ENCODE measurements at regions not wholly inside any gene's neighbourhood (a gene's known extent, or its start where the extent isn't known, plus 50 kb on each side); places are given as distances from the start of the nearest gene placed in this dataset.

DNA sequence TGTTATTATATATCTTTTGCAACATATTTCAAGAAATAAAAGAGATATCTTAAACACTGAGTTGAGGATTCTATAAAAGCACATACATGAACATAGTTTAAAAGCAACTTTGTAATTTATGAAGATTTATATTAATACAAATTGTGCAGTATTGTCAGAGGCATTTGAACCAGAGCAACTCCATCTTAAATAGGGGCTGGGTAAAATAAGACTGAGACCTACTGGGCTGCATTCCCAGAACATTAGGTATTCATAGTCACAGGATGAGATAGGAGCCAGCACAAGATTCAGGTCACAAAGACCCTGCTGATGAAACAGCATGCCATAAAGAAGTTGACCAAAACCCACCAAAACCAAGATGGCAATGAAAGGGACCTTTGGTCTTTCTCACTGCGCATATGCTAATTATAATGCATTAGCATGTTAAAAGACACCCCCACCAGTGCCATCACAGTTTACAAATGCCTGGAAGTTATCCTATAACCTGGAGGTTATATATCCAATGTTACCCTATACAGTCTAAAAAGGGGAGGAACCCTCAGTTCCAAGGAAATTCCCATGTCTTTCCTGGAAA is 320.2 kb downstream of the FAM170A start:
- Histone ChIP-seq H3K9ac (ENCODE audit: insufficient read depth in 1 of 2, low read depth in 2 of 2, low read length in 2 of 2) (no peak overlapping the region), H3K4me2 (ENCODE audit: insufficient read depth, low read length) (no peak overlapping the region), H3K9me3 (replicated peaks; ENCODE audit: control insufficient read depth, insufficient read depth, low read depth, low read length) (0 out of 2 replicates have a peak, but pooled peaks cover 2% of the 10 kb centered on the region), H3K9me1 (ENCODE audit: control insufficient read depth, insufficient read depth, low read length) (no peaks in the 10 kb centered on the region), H3K36me3 (ENCODE audit: control insufficient read depth, insufficient read depth, low read length) (no peaks in the 10 kb centered on the region), H3K27ac (ENCODE audit: extremely low read depth, low read depth, low read length) (no peak overlapping the region), H2AFZ (ENCODE audit: low read depth, low read length) (no peak overlapping the region), H4K20me1 (replicated peaks; ENCODE audit: control insufficient read depth, insufficient read depth, low read length) (no peaks in the 10 kb centered on the region), H3K4me3 (no peak overlapping the region), H3K27me3 (ENCODE audit: control insufficient read depth in 2 of 2, insufficient read depth in 2 of 2, low read length in 2 of 2) (no peaks in the 10 kb centered on the region), H3K4me1 (replicated peaks in 1 of 2; ENCODE audit: control insufficient read depth in 2 of 2, insufficient read depth in 2 of 2, low read length in 2 of 2) (no peaks in the 10 kb centered on the region), H3K79me2 (ENCODE audit: control insufficient read depth, insufficient read depth, low read length) (no peaks in the 10 kb centered on the region)
- FAIRE-seq = no peak
- BruUV-seq (replicated peaks) = no TSS peak
- WGBS (ENCODE audit: insufficient coverage, low coverage, missing lambda C conversion rate) = 17% methylated on average over 1 of the region's 1 CpG
- no peak for ATAC-seq
- in situ Hi-C loops (cut with MboI) (no loop called here), intact Hi-C loops (cut with micrococcal nuclease) (no loop called here)
- ChIA-PET POLR2A (no interaction called here), CTCF (ENCODE audit: low intra/inter-chr PET ratio) (no interaction called here)
- TF ChIP-seq, protein P1, sequence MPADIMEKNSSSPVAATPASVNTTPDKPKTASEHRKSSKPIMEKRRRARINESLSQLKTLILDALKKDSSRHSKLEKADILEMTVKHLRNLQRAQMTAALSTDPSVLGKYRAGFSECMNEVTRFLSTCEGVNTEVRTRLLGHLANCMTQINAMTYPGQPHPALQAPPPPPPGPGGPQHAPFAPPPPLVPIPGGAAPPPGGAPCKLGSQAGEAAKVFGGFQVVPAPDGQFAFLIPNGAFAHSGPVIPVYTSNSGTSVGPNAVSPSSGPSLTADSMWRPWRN (IDR thresholded peaks at IDR 0.05; ENCODE audit: low read depth) = no peak
- no peak for TF ChIP-seq HCFC1 (IDR thresholded peaks at IDR 0.05; ENCODE audit: low read depth, low read length)
- TF ChIP-seq, protein P2, sequence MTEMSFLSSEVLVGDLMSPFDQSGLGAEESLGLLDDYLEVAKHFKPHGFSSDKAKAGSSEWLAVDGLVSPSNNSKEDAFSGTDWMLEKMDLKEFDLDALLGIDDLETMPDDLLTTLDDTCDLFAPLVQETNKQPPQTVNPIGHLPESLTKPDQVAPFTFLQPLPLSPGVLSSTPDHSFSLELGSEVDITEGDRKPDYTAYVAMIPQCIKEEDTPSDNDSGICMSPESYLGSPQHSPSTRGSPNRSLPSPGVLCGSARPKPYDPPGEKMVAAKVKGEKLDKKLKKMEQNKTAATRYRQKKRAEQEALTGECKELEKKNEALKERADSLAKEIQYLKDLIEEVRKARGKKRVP (CRISPR knock-in tag; IDR thresholded peaks at IDR 0.05) = no peak
- no peak for TF ChIP-seq NRF1 (conservative IDR thresholded peaks at IDR 0.05 in 1 of 2, IDR thresholded peaks at IDR 0.05 in 1 of 2)
- TF ChIP-seq ZNF124 (CRISPR knock-in tag; IDR thresholded peaks at IDR 0.05) = no peak
- no peak for TF ChIP-seq HDAC8 (tag; IDR thresholded peaks at IDR 0.05)
- TF ChIP-seq ID3 (CRISPR knock-in tag; IDR thresholded peaks at IDR 0.05) = no peak
- no peak for TF ChIP-seq ID3 (tag; IDR thresholded peaks at IDR 0.05)
- TF ChIP-seq ATF7 (IDR thresholded peaks at IDR 0.05) = no peak
- TF ChIP-seq, protein P3, sequence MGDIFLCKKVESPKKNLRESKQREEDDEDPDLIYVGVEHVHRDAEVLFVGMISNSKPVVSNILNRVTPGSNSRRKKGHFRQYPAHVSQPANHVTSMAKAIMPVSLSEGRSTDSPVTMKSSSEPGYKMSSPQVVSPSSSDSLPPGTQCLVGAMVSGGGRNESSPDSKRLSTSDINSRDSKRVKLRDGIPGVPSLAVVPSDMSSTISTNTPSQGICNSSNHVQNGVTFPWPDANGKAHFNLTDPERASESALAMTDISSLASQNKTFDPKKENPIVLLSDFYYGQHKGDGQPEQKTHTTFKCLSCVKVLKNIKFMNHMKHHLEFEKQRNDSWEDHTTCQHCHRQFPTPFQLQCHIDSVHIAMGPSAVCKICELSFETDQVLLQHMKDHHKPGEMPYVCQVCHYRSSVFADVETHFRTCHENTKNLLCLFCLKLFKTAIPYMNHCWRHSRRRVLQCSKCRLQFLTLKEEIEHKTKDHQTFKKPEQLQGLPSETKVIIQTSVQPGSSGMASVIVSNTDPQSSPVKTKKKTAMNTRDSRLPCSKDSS (IDR thresholded peaks at IDR 0.05; ENCODE audit: low read depth, partially characterized antibody) = no peak
- TF ChIP-seq RBM34 (IDR thresholded peaks at IDR 0.05; ENCODE audit: borderline replicate concordance, insufficient read depth, low read length) = no peak
- no peak for TF ChIP-seq ELF2 (CRISPR knock-in tag; IDR thresholded peaks at IDR 0.05)
- no peak for DNase-seq (ENCODE audit: extremely low read depth in 1 of 4, low spot score in 3 of 4)

Data from K562 (cell line).